Posterior cingulate gyrus (tissue), 11 donors: ENCODE measurements at regions not wholly inside any gene's neighbourhood (a gene's known extent, or its start where the extent isn't known, plus 50 kb on each side); places are given as distances from the start of the nearest gene placed in this dataset.

Source experiments
- DNase-seq, 10 donors: peaks; one replicate each; pipeline versions ENCODE4 v3.0.0 to v3.0.0-alpha.2; 2020 to 2021; ENCODE audit warnings: mixed read lengths in 3 of 10
- intact Hi-C: fragments of 100-400 bp; cut with DNase I; formaldehyde crosslinking; loops from one replicate; pipeline ENCODE4 v1.15.1; 2023

- intact Hi-C loops, result no loop called here
These were observed 95.8 kb upstream of the ADAMTS16 start for GRCh38 chr5:5044247-5044840.

GRCh38 chr5:5046680-5047502 is 93.2 kb upstream of the ADAMTS16 start:
- DNase-seq, result no peak
- intact Hi-C loops, result no loop called here

More at GRCh38 chr5:5044247-5044840, 95.8 kb upstream of the ADAMTS16 start:
- DNase-seq, result no peak

GRCh38 chr5:5050801-5051200 is 89.3 kb upstream of the ADAMTS16 start:
- intact Hi-C loops, result no loop called here
- DNase-seq, result no peak

GRCh38 chr5:5055712-5056111 is 84.4 kb upstream of the ADAMTS16 start:
- intact Hi-C loops, result no loop called here
- DNase-seq, result no peak

GRCh38 chr5:5061836-5062235 is 78.3 kb upstream of the ADAMTS16 start:
- intact Hi-C loops, result no loop called here
- DNase-seq, result no peak

- intact Hi-C loops, result no loop called here
- DNase-seq, result no peak
These were observed 77.4 kb upstream of the ADAMTS16 start for GRCh38 chr5:5062525-5063302.

GRCh38 chr5:5063533-5063953 is 76.6 kb upstream of the ADAMTS16 start:
- DNase-seq, result no peak
- intact Hi-C loops, result no loop called here

GRCh38 chr5:5065472-5065871 is 74.7 kb upstream of the ADAMTS16 start:
- DNase-seq, result no peak
- intact Hi-C loops, result no loop called here

GRCh38 chr5:5066276-5067186 is 73.6 kb upstream of the ADAMTS16 start:
- intact Hi-C loops, result no loop called here
- no peak for DNase-seq

GRCh38 chr5:5069851-5070250 is 70.3 kb upstream of the ADAMTS16 start:
- no peak for DNase-seq
- intact Hi-C loops, result no loop called here

GRCh38 chr5:5071554-5071953 is 68.6 kb upstream of the ADAMTS16 start:
- DNase-seq, result no peak

GRCh38 chr5:5077236-5077635 is 62.9 kb upstream of the ADAMTS16 start:
- DNase-seq, result no peak
- intact Hi-C loops, result no loop called here

More at GRCh38 chr5:5071554-5071953, 68.6 kb upstream of the ADAMTS16 start:
- intact Hi-C loops, result no loop called here

- DNase-seq, result no peak
- intact Hi-C loops, result no loop called here
These were observed 61.9 kb upstream of the ADAMTS16 start for GRCh38 chr5:5078009-5078897.

- no peak for DNase-seq
- intact Hi-C loops, result no loop called here
These were observed 60.3 kb upstream of the ADAMTS16 start for GRCh38 chr5:5079876-5080275.

- no peak for DNase-seq
- intact Hi-C loops, result no loop called here
These were observed 59.3 kb upstream of the ADAMTS16 start for GRCh38 chr5:5080790-5081189.

- intact Hi-C loops, result no loop called here
- no peak for DNase-seq
These were observed 54.7 kb upstream of the ADAMTS16 start for GRCh38 chr5:5085381-5085780.

GRCh38 chr5:5089895-5090649 is 50.1 kb upstream of the ADAMTS16 start:
- intact Hi-C loops, result no loop called here
- DNase-seq, result no peak
